Caco-2 (cell line): ENCODE measurements at regions not wholly inside any gene's neighbourhood (a gene's known extent, or its start where the extent isn't known, plus 50 kb on each side); places are given as distances from the start of the nearest gene placed in this dataset.

Experiments used
- BruUV-seq: library from RNA; stranded (reverse); fragments of 400-500 nt; replicated peaks from 2 replicates; lab custom pipeline; 2021; lab: Mats Ljungman, UMichigan
- CTCF ChIA-PET: fragments of 300-600 bp; sonication (Branson Sonifier 250); formaldehyde crosslinking; loops from one replicate; lab custom pipeline; 2022; ENCODE audit warnings: antibody characterized with exemption; lab: Charles Lee
- POLR2A ChIA-PET: fragments of 300-600 bp; sonication (Branson Sonifier 250); formaldehyde crosslinking; loops from one replicate; lab custom pipeline; 2022; ENCODE audit warnings: antibody characterized with exemption; lab: Charles Lee
- DNase-seq, 2 experiments: peaks; one replicate each; pipeline versions ENCODE4 v3.0.0 to v3.0.0-alpha.2; 2020 to 2022
- H3K27me3 ChIP-seq: replicated peaks from 2 replicates; pipeline ENCODE4 v1.6.0; 2011; ENCODE audit warnings: low read length; ENCODE audit not compliant: control insufficient read depth, insufficient read depth
- H3K36me3 ChIP-seq: 2 replicates; pipeline ENCODE4 v1.5.1; 2011; ENCODE audit warnings: low read length; ENCODE audit not compliant: control insufficient read depth, insufficient read depth
- H3K4me1 ChIP-seq: fragments of 250-450 bp; sonication (Bioruptor Pico); 2 replicates; pipeline ENCODE4 v1.5.1; 2020; ENCODE audit warnings: mild to moderate bottlenecking
- H3K4me3 ChIP-seq: 2 replicates; pipeline ENCODE4 v1.5.1; 2011; ENCODE audit warnings: low read depth, mild to moderate bottlenecking, control low read depth, low read length
- H3K9me3 ChIP-seq: fragments of 250-450 bp; sonication (Bioruptor Pico); 2 replicates; pipeline ENCODE4 v1.5.1; 2020; ENCODE audit warnings: mild to moderate bottlenecking, moderate library complexity
- H3K27ac Mint-ChIP-seq: one replicate; pipeline ENCODE4 v1.8.0; 2022; ENCODE audit warnings: mixed read lengths; ENCODE audit not compliant: unreplicated experiment
- H3K27me3 Mint-ChIP-seq: one replicate; pipeline ENCODE4 v1.8.0; 2022; ENCODE audit warnings: mixed read lengths; ENCODE audit not compliant: insufficient read depth, unreplicated experiment
- H3K36me3 Mint-ChIP-seq: one replicate; pipeline ENCODE4 v1.8.0; 2022; ENCODE audit warnings: mild to moderate bottlenecking, mixed read lengths; ENCODE audit not compliant: insufficient read depth, unreplicated experiment
- H3K4me1 Mint-ChIP-seq: one replicate; pipeline ENCODE4 v1.8.0; 2022; ENCODE audit warnings: low read depth, mixed read lengths; ENCODE audit not compliant: unreplicated experiment
- H3K4me3 Mint-ChIP-seq: one replicate; pipeline ENCODE4 v1.8.0; 2022; ENCODE audit warnings: mild to moderate bottlenecking, moderate library complexity, mixed read lengths; ENCODE audit not compliant: unreplicated experiment
- H3K9me3 Mint-ChIP-seq: one replicate; pipeline ENCODE4 v1.8.0; 2022; ENCODE audit warnings: mixed read lengths; ENCODE audit not compliant: unreplicated experiment
- intact Hi-C: fragments of 100-400 bp; cut with micrococcal nuclease; formaldehyde crosslinking; loops from one replicate; pipeline ENCODE4 v1.10.0; 2022; ENCODE audit not compliant: unreplicated experiment
- TF ChIP-seq, protein P1 (sequence below), 2 experiments: fragments of 200-600 bp in 1 of 2; IDR thresholded peaks; 1 replicate in 1 of 2; 2 replicates in 1 of 2; pipeline versions ENCODE4 v1.5.1 to v1.8.0; 2011 to 2022; ENCODE audit warnings: antibody characterized with exemption in 1 of 2, control low read depth in 1 of 2, inconsistent platforms in 1 of 2, low read depth in 1 of 2, low read length in 1 of 2, mild to moderate bottlenecking in 1 of 2, moderate library complexity in 1 of 2; ENCODE audit not compliant: insufficient read depth in 1 of 2, severe bottlenecking in 1 of 2, unreplicated experiment in 1 of 2

- Histone ChIP-seq H3K27me3 (no peaks in the 10 kb centered on the region), H3K9me3 (no peaks in the 10 kb centered on the region), H3K4me1 (no peaks in the 10 kb centered on the region), H3K4me3 (no peak overlapping the region), H3K36me3 (no peaks in the 10 kb centered on the region)
- TF ChIP-seq, protein P1, sequence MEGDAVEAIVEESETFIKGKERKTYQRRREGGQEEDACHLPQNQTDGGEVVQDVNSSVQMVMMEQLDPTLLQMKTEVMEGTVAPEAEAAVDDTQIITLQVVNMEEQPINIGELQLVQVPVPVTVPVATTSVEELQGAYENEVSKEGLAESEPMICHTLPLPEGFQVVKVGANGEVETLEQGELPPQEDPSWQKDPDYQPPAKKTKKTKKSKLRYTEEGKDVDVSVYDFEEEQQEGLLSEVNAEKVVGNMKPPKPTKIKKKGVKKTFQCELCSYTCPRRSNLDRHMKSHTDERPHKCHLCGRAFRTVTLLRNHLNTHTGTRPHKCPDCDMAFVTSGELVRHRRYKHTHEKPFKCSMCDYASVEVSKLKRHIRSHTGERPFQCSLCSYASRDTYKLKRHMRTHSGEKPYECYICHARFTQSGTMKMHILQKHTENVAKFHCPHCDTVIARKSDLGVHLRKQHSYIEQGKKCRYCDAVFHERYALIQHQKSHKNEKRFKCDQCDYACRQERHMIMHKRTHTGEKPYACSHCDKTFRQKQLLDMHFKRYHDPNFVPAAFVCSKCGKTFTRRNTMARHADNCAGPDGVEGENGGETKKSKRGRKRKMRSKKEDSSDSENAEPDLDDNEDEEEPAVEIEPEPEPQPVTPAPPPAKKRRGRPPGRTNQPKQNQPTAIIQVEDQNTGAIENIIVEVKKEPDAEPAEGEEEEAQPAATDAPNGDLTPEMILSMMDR (IDR thresholded peaks at IDR 0.05; ENCODE audit: insufficient read depth in 1 of 2, low read depth in 1 of 2, low read length in 1 of 2, severe bottlenecking in 1 of 2, unreplicated experiment in 1 of 2) = no peak
- intact Hi-C loops = no loop called here
- ChIA-PET POLR2A (no interaction called here), CTCF (no interaction called here)
- DNase-seq = no peak
- no peaks in the 10 kb centered on the region for H3K36me3 Mint-ChIP-seq
- no peaks in the 10 kb centered on the region for H3K9me3 Mint-ChIP-seq
- no peak overlapping the region for H3K4me3 Mint-ChIP-seq
- no TSS peak for BruUV-seq
- H3K4me1 Mint-ChIP-seq = no peaks in the 10 kb centered on the region
- H3K27me3 Mint-ChIP-seq = no peaks in the 10 kb centered on the region
- H3K27ac Mint-ChIP-seq = no peak overlapping the region
Observed at GRCh38 chr4:126686491-126686890, 946.3 kb upstream of the INTU start.

GRCh38 chr4:126687655-126688358 is 945.0 kb upstream of the INTU start:
- Histone ChIP-seq H3K36me3 (no peaks in the 10 kb centered on the region), H3K4me1 (no peaks in the 10 kb centered on the region), H3K27me3 (no peaks in the 10 kb centered on the region), H3K9me3 (no peaks in the 10 kb centered on the region), H3K4me3 (no peak overlapping the region)
- DNase-seq = no peak
- no peaks in the 10 kb centered on the region for H3K9me3 Mint-ChIP-seq
- H3K4me1 Mint-ChIP-seq = no peaks in the 10 kb centered on the region
- TF ChIP-seq, protein P1 (IDR thresholded peaks at IDR 0.05; ENCODE audit: insufficient read depth in 1 of 2, low read depth in 1 of 2, low read length in 1 of 2, severe bottlenecking in 1 of 2, unreplicated experiment in 1 of 2) = no peak
- no peak overlapping the region for H3K4me3 Mint-ChIP-seq
- no peaks in the 10 kb centered on the region for H3K27me3 Mint-ChIP-seq
- H3K27ac Mint-ChIP-seq = no peak overlapping the region
- H3K36me3 Mint-ChIP-seq = no peaks in the 10 kb centered on the region
- POLR2A ChIA-PET = no interaction called here
- CTCF ChIA-PET = no interaction called here
- BruUV-seq = no TSS peak
- intact Hi-C loops = no loop called here

DNA sequence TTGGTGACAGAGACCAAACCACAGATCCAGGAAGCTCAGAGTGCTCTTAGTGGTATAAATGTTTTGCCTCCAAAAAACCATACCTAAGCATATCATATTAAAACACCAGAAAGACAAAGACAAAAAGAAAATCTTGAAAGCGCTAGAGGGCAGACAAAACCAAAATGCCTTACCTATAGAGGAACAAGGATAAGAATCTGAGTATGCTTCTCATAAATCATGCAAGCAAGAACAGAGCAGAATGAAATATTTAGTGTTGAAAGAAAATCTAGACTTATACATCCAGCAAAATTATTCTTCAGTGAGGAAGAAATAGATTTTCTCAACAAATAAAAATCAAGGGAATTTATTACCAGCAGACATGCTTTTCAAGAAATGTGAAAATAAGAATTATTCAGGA is 941.0 kb upstream of the INTU start:
- no peaks in the 10 kb centered on the region for H3K27me3 Mint-ChIP-seq
- H3K9me3 Mint-ChIP-seq = no peaks in the 10 kb centered on the region
- intact Hi-C loops = no loop called here
- H3K4me1 Mint-ChIP-seq = no peaks in the 10 kb centered on the region
- H3K9me3 ChIP-seq = no peaks in the 10 kb centered on the region
- no peaks in the 10 kb centered on the region for H3K4me1 ChIP-seq
- no peak overlapping the region for H3K4me3 ChIP-seq
- H3K4me3 Mint-ChIP-seq = no peak overlapping the region
- no peak for DNase-seq
- H3K36me3 ChIP-seq = no peaks in the 10 kb centered on the region
- POLR2A ChIA-PET = no interaction called here
- H3K27me3 ChIP-seq = no peaks in the 10 kb centered on the region
- CTCF ChIA-PET = no interaction called here
- no peaks in the 10 kb centered on the region for H3K36me3 Mint-ChIP-seq
- BruUV-seq = no TSS peak
- TF ChIP-seq, protein P1 (IDR thresholded peaks at IDR 0.05; ENCODE audit: insufficient read depth in 1 of 2, low read depth in 1 of 2, low read length in 1 of 2, severe bottlenecking in 1 of 2, unreplicated experiment in 1 of 2) = no peak
- no peak overlapping the region for H3K27ac Mint-ChIP-seq
